ENCODE measurements at regions not wholly inside any gene's neighbourhood (a gene's known extent, or its start where the extent isn't known, plus 50 kb on each side); places are given as distances from the start of the nearest gene placed in this dataset.

GRCh38 chrX:4043951-4044350 lies 330.5 kb upstream of the PRKX start:
- no peak for TF ChIP-seq CTCF (IDR thresholded peaks at IDR 0.05)
- no peaks in the 10 kb centered on the region for H3K27me3 Mint-ChIP-seq (ENCODE audit: low read depth)
- H3K9me3 Mint-ChIP-seq (ENCODE audit: low read depth): peaks cover 9% of the 10 kb centered on the region
- no peak overlapping the region for H3K4me3 Mint-ChIP-seq (ENCODE audit: unreplicated experiment)
- DNase-seq (ENCODE audit: low spot score): no peak
- H3K27ac Mint-ChIP-seq (ENCODE audit: unreplicated experiment): no peak overlapping the region
- H3K4me1 Mint-ChIP-seq (ENCODE audit: low read depth): no peaks in the 10 kb centered on the region
- no peaks in the 10 kb centered on the region for H3K36me3 Mint-ChIP-seq (ENCODE audit: low read depth)

- no peaks in the 10 kb centered on the region for H3K36me3 Mint-ChIP-seq (ENCODE audit: low read depth)
- no peak overlapping the region for H3K4me3 Mint-ChIP-seq (ENCODE audit: unreplicated experiment)
- no peaks in the 10 kb centered on the region for H3K27me3 Mint-ChIP-seq (ENCODE audit: low read depth)
- no peak for TF ChIP-seq CTCF (IDR thresholded peaks at IDR 0.05)
- H3K9me3 Mint-ChIP-seq (ENCODE audit: low read depth): peaks cover 15% of the 10 kb centered on the region
- no peak overlapping the region for H3K27ac Mint-ChIP-seq (ENCODE audit: unreplicated experiment)
- no peaks in the 10 kb centered on the region for H3K4me1 Mint-ChIP-seq (ENCODE audit: low read depth)
- no peak for DNase-seq (ENCODE audit: low spot score)
Observed at GRCh38 chrX:4035874-4036273, 322.4 kb upstream of the PRKX start.

- Mint-ChIP-seq H3K9me3 (ENCODE audit: low read depth) (no peaks in the 10 kb centered on the region), H3K27ac (ENCODE audit: unreplicated experiment) (no peak overlapping the region), H3K27me3 (ENCODE audit: low read depth) (no peaks in the 10 kb centered on the region), H3K36me3 (ENCODE audit: low read depth) (no peaks in the 10 kb centered on the region), H3K4me1 (ENCODE audit: low read depth) (no peaks in the 10 kb centered on the region), H3K4me3 (ENCODE audit: unreplicated experiment) (no peak overlapping the region)
- no peak for DNase-seq (ENCODE audit: low spot score)
- no peak for TF ChIP-seq CTCF (IDR thresholded peaks at IDR 0.05)
Observed at GRCh38 chrX:4028151-4028550, 314.7 kb upstream of the PRKX start.

GRCh38 chrX:4005281-4005680 lies 291.8 kb upstream of the PRKX start:
- no peaks in the 10 kb centered on the region for H3K9me3 Mint-ChIP-seq (ENCODE audit: low read depth)
- no peak overlapping the region for H3K27ac Mint-ChIP-seq (ENCODE audit: unreplicated experiment)
- no peaks in the 10 kb centered on the region for H3K27me3 Mint-ChIP-seq (ENCODE audit: low read depth)
- H3K4me1 Mint-ChIP-seq (ENCODE audit: low read depth): no peaks in the 10 kb centered on the region
- TF ChIP-seq CTCF (IDR thresholded peaks at IDR 0.05): no peak
- no peak overlapping the region for H3K4me3 Mint-ChIP-seq (ENCODE audit: unreplicated experiment)
- H3K36me3 Mint-ChIP-seq (ENCODE audit: low read depth): no peaks in the 10 kb centered on the region
- DNase-seq (ENCODE audit: low spot score): no peak

GRCh38 chrX:4004822-4005221 lies 291.4 kb upstream of the PRKX start:
- Mint-ChIP-seq H3K4me1 (ENCODE audit: low read depth) (no peaks in the 10 kb centered on the region), H3K9me3 (ENCODE audit: low read depth) (no peaks in the 10 kb centered on the region), H3K27me3 (ENCODE audit: low read depth) (no peaks in the 10 kb centered on the region), H3K4me3 (ENCODE audit: unreplicated experiment) (no peak overlapping the region), H3K27ac (ENCODE audit: unreplicated experiment) (no peak overlapping the region), H3K36me3 (ENCODE audit: low read depth) (no peaks in the 10 kb centered on the region)
- no peak for TF ChIP-seq CTCF (IDR thresholded peaks at IDR 0.05)
- DNase-seq (ENCODE audit: low spot score): no peak
